ENCODE measurements at regions not wholly inside any gene's neighbourhood (a gene's known extent, or its start where the extent isn't known, plus 50 kb on each side); places are given as distances from the start of the nearest gene placed in this dataset.
"Not testable (repeated sequence)": the region's sequence is repeated elsewhere in the genome, so short reads cannot be mapped to it uniquely, and the experiment has no call there.

GRCh38 chr4:123674762-123675465, 278.3 kb downstream of the SPRY1 start:
- no peak for DNase-seq (ENCODE audit: low read depth)

GRCh38 chr4:123675567-123675966, 279.0 kb downstream of the SPRY1 start:
- no peak for DNase-seq (ENCODE audit: low read depth)

GRCh38 chr4:123676071-123676889, 279.7 kb downstream of the SPRY1 start:
- DNase-seq (ENCODE audit: low read depth), result no peak

GRCh38 chr4:123676890-123677229, 280.3 kb downstream of the SPRY1 start:
- no peak for DNase-seq (ENCODE audit: low read depth)

GRCh38 chr4:123682931-123683330, 286.3 kb downstream of the SPRY1 start:
- DNase-seq (ENCODE audit: low read depth), result no peak

GRCh38 chr4:123684937-123685336, 288.3 kb downstream of the SPRY1 start:
- DNase-seq (ENCODE audit: low read depth), result not testable (repeated sequence)

GRCh38 chr4:123695531-123695930, 298.9 kb downstream of the SPRY1 start:
- not testable (repeated sequence) for DNase-seq (ENCODE audit: low read depth)

GRCh38 chr4:123696687-123697086, 300.1 kb downstream of the SPRY1 start:
- no peak for DNase-seq (ENCODE audit: low read depth)

- no peak for DNase-seq (ENCODE audit: low read depth)
These were observed 302.0 kb downstream of the SPRY1 start for GRCh38 chr4:123698556-123698955.

- DNase-seq (ENCODE audit: low read depth), result no peak
These were observed 303.5 kb downstream of the SPRY1 start for GRCh38 chr4:123699880-123700771.

GRCh38 chr4:123701131-123701575, 304.6 kb downstream of the SPRY1 start:
- no peak for DNase-seq (ENCODE audit: low read depth)

- no peak for DNase-seq (ENCODE audit: low read depth)
These were observed 308.8 kb downstream of the SPRY1 start for GRCh38 chr4:123705419-123705818.

GRCh38 chr4:123706973-123707372, 310.4 kb downstream of the SPRY1 start:
- no peak for DNase-seq (ENCODE audit: low read depth)

- no peak for DNase-seq (ENCODE audit: low read depth)
These were observed 312.3 kb downstream of the SPRY1 start for GRCh38 chr4:123708902-123709301.

GRCh38 chr4:123709336-123709735, 312.7 kb downstream of the SPRY1 start:
- no peak for DNase-seq (ENCODE audit: low read depth)

GRCh38 chr4:123731035-123731434, 334.4 kb downstream of the SPRY1 start:
- DNase-seq (ENCODE audit: low read depth), result no peak

GRCh38 chr4:123737156-123737555, 340.6 kb downstream of the SPRY1 start:
- DNase-seq (ENCODE audit: low read depth), result no peak

- no peak for DNase-seq (ENCODE audit: low read depth)
These were observed 343.2 kb downstream of the SPRY1 start for GRCh38 chr4:123739806-123740205.

- no peak for DNase-seq (ENCODE audit: low read depth)
These were observed 343.6 kb downstream of the SPRY1 start for GRCh38 chr4:123740236-123740635.

- no peak for DNase-seq (ENCODE audit: low read depth)
These were observed 345.3 kb downstream of the SPRY1 start for GRCh38 chr4:123741906-123742305.

GRCh38 chr4:123743848-123744247, 347.3 kb downstream of the SPRY1 start:
- no peak for DNase-seq (ENCODE audit: low read depth)

GRCh38 chr4:123744664-123745290, 348.2 kb downstream of the SPRY1 start:
- no peak for DNase-seq (ENCODE audit: low read depth)
